ENCODE measurements at regions not wholly inside any gene's neighbourhood (a gene's known extent, or its start where the extent isn't known, plus 50 kb on each side); places are given as distances from the start of the nearest gene placed in this dataset.

GRCh38 chr5:125202871-125203438 is 456.5 kb upstream of the ZNF608 start:
- Histone ChIP-seq H3K36me3 (ENCODE audit: control insufficient read depth in 4 of 4, insufficient read depth in 3 of 4, low read depth in 1 of 4, low read length in 3 of 4) (no peaks in the 10 kb centered on the region), H3K27me3 (ENCODE audit: control insufficient read depth in 4 of 4, insufficient read depth in 4 of 4, low read length in 3 of 4) (no peaks in the 10 kb centered on the region), H3K27ac (ENCODE audit: low read depth in 1 of 2, low read length in 2 of 2) (no peak overlapping the region), H3K9ac (ENCODE audit: low read depth in 1 of 2, low read length in 2 of 2) (no peak overlapping the region), H3K4me3 (ENCODE audit: low read depth in 1 of 3, low read length in 3 of 3) (no peak overlapping the region), H3K4me1 (ENCODE audit: control insufficient read depth in 4 of 4, insufficient read depth in 4 of 4, low read length in 3 of 4) (peaks cover 2 to 7% (median 6%) of the 10 kb centered on the region in 4 donors), H3K9me3 (ENCODE audit: control insufficient read depth in 4 of 4, low read length in 3 of 4) (peaks cover 0 to 2% (median 0%) of the 10 kb centered on the region in 4 donors)
- TF ChIP-seq MAX (IDR thresholded peaks at IDR 0.05) (no peak), SP1 (IDR thresholded peaks at IDR 0.05) (no peak), GABPA (IDR thresholded peaks at IDR 0.05 in 1 of 2, conservative IDR thresholded peaks at IDR 0.05 in 1 of 2) (no peak), RXRA (IDR thresholded peaks at IDR 0.05) (no peak), RAD21 (IDR thresholded peaks at IDR 0.05) (no peak), FOXA1 (IDR thresholded peaks at IDR 0.05) (no peak), JUND (IDR thresholded peaks at IDR 0.05) (no peak), EGR1 (IDR thresholded peaks at IDR 0.05; ENCODE audit: low read depth in 2 of 2) (no peak), YY1 (IDR thresholded peaks at IDR 0.05) (no peak), FOXA2 (IDR thresholded peaks at IDR 0.05) (no peak), HNF4A (conservative IDR thresholded peaks at IDR 0.05) (no peak)
- no peak for DNase-seq (ENCODE audit: low spot score)
- 94% methylated on average over 2 of the region's 2 CpGs for WGBS

- Histone ChIP-seq H3K4me1 (ENCODE audit: control insufficient read depth in 4 of 4, insufficient read depth in 4 of 4, low read length in 3 of 4) (peaks cover 2 to 7% (median 6%) of the 10 kb centered on the region in 4 donors), H3K9me3 (ENCODE audit: control insufficient read depth in 4 of 4, low read length in 3 of 4) (peaks cover 0 to 2% (median 0%) of the 10 kb centered on the region in 4 donors), H3K27ac (ENCODE audit: low read depth in 1 of 2, low read length in 2 of 2) (no peak overlapping the region), H3K36me3 (ENCODE audit: control insufficient read depth in 4 of 4, insufficient read depth in 3 of 4, low read depth in 1 of 4, low read length in 3 of 4) (no peaks in the 10 kb centered on the region), H3K4me3 (ENCODE audit: low read depth in 1 of 3, low read length in 3 of 3) (no peak overlapping the region), H3K9ac (ENCODE audit: low read depth in 1 of 2, low read length in 2 of 2) (no peak overlapping the region), H3K27me3 (ENCODE audit: control insufficient read depth in 4 of 4, insufficient read depth in 4 of 4, low read length in 3 of 4) (no peaks in the 10 kb centered on the region)
- TF ChIP-seq EGR1 (IDR thresholded peaks at IDR 0.05; ENCODE audit: low read depth in 2 of 2) (no peak), REST (IDR thresholded peaks at IDR 0.05) (no peak), NR2F2 (IDR thresholded peaks at IDR 0.05) (no peak), MAX (IDR thresholded peaks at IDR 0.05) (no peak), FOXA1 (IDR thresholded peaks at IDR 0.05) (no peak), CTCF (IDR thresholded peaks at IDR 0.05; ENCODE audit: low read depth, low read length, missing input control) (no peak), YY1 (IDR thresholded peaks at IDR 0.05) (no peak), HNF4A (conservative IDR thresholded peaks at IDR 0.05) (no peak), GABPA (IDR thresholded peaks at IDR 0.05 in 1 of 2, conservative IDR thresholded peaks at IDR 0.05 in 1 of 2) (no peak)
- 71% methylated on average over 2 of the region's 2 CpGs for WGBS
- no peak for DNase-seq (ENCODE audit: low spot score)
Observed at GRCh38 chr5:125203912-125204311, 457.5 kb upstream of the ZNF608 start.

All from liver (tissue), 8 donors.